ENCODE measurements at regions not wholly inside any gene's neighbourhood (a gene's known extent, or its start where the extent isn't known, plus 50 kb on each side); places are given as distances from the start of the nearest gene placed in this dataset.

- no peak for DNase-seq
These were observed 156.3 kb downstream of the FNDC1 start for GRCh38 chr6:159325476-159325875.

GRCh38 chr6:159324596-159324995 lies 155.4 kb downstream of the FNDC1 start:
- DNase-seq: no peak

All from NCI-H2171 treated with DMSO at 0.1 percent for 48 hours (cell line).